ENCODE measurements at regions not wholly inside any gene's neighbourhood (a gene's known extent, or its start where the extent isn't known, plus 50 kb on each side); places are given as distances from the start of the nearest gene placed in this dataset.

DNA sequence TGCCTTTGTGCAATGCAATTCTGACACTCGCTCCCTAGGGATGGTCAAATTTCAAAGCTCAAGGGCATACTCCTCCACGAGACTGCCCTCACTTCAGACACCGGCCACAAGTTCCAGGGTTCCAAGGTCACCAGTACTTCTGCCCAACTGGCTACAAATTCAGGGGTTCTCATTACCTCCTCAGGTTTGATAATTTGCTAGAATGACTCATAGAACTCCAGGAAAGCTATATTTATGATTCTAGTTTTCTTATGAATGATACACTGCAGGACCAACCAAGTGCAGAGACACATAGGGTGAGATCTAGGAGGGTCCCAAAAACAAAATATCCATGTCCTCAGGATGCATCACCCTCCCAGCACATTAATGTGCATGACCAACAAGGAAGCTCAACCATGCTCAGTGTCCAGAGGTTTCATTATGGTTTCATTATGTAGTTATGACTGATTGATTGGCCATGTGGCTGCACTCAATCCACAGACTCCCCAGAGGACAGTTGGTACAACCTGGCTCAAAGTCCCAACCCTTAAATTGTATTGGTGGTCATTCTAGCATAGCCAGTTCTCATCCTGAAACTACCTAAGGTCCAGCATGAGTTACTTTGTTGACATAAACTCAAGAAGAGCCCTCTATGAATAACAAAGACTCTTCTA lies 170.4 kb upstream of the LRRN1 start:
- no peak for DNase-seq

DNA sequence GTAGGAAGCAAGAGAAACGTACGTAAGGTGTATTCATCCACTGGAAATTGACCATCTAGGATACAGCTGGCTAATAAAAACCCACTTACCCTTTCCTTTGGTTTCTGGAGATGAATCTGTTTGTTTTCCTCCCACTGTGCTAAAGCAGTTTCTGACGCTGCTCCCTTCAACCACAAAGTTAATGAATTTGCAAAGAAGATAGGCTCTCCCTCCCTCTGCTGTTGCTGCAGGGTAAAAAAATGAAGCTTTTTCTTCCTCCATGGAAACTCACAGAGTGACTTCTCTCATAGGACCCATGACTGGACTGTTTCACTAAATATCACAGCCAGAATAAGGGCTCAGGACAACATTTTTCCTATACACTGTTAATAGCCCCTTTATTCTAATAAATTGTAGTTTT lies 172.1 kb upstream of the LRRN1 start:
- DNase-seq: no peak

DNA sequence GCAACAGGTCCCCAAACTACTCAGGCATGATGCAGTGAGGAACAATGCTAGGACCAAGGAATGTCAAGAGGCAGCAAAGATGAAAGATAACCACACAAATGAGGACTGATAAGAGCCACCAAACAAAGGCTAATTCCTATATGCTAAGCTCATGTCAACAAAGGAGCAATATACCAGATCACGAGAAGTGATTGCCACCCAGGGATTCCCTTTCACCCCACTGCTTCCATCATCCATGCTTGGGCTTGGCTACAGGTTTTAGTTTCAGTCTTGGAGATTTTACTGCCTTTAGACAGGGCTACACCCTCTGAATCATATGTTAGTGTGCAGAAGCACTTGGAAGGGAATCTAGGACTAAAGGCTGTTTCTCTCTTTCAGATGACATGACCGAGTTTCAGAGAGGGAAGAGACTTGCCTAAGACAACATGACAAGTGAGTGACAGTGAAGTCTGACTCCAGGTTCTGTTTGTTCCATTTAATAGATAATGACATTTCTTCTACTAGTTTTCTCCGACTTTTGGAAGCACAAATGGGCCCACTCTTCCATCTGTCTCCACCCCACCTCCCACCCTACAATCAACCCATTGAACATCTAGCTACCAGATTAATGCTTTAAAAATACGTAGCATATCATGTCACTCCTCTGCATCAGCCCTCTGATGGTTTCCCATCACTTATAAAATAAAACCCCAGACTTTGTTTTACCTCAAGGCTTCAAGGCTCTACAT lies 173.5 kb upstream of the LRRN1 start:
- DNase-seq: no peak

DNA sequence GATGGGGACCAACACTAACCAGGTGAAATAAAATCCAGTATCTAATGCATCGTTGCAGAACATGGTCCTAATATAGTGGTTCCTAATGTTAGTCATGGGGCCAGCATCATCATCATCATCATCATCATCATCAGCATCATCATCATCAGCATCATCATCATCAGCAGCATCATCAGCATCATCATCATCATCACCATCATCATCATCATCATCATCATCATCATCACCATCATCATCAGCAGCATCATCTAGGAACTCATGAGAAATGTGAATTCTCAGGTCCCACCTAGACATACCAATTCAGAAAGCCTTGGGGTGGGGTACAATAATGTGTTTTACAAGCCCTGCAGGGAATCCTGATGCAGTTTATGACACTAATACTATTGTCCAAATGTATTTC lies 179.4 kb upstream of the LRRN1 start:
- no peak for DNase-seq

DNA sequence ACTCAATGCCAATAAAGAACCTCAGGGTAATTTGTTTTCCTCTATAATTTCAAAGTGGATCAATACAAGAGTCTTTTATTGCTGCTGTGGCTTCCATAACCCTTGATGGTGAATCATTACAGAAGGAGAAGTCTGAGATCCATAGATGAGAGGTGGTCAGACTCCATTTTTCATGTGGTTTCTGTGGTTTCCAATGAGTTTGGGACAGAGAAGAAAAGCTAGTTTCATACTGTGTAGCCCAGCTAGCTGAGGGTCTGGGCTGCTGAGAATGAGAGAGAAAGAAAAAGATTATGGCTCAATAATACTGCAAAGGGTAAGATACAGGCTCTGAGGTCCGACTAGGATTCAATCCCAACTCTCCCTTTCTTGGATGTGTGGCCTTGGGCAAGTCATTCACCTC lies 180.6 kb upstream of the LRRN1 start:
- no peak for DNase-seq

DNA sequence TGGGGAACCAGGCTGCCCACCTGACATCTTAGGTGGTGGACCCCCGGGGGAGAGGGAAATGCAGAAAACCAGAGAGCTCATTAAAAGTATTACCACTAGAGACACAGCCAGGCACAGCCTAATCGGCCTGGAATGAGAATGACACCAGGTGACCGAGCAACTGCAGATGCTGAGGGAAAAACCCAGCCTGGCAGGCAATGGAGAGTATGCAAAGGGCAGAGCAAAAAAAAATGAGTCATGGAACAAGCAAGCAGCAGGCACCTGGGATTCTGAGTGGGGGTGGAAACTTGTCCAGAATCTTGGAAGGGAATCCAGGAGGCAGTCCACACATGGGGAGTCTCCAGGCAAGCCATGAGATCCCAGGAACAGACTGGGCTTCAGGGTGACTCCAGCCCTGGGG lies 183.7 kb upstream of the LRRN1 start:
- no peak for DNase-seq

DNA sequence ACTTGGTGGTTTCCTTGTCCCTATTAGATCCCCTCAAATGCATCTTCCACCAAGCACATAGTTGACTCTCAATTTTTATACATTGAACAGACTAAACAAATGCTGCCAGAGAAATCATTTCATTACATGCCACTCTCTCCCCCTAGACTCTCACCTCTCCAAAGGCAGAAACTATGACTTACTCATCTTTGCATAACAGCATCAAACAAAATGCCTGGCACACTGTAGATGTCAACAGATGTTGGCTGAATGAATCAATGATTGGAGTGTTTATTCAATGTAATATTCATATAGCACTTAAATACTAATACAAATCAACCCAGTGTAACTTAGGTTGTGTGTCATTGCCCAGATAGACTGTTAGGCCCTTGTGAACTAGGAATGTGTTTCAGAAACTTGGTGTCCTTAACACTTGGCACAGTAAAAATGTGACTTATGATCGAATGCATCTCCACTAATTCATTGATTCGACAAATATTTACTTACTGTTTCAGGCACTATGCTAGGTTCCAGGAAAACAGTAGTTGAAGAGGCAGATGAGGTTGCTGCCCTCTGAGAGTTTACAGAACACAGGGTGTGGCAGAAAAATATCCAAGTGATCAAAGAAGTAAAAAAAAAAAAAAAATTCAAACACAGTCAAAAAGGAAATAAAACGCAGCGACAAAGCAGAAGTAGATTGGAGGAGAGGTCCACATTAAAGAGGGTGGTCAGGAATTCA lies 188.5 kb upstream of the LRRN1 start:
- DNase-seq: no peak

DNA sequence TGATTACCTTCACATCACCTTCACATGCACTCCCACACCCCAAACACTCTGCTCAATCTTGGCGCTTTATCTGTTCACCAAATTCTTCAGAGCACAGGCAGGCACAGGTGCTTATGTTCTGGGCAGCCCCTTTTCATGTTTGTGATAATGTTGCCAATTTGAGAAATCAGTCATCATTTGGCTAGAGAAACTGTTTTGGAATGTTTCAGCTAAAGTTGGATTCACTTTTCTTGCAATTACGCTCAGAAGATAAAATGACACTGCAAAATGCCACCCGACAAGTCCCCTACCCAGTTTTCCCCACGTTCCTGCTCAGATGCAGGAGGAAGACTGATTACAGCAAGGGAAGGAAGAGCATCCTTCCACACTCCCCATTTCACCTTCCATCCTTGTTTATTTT lies 192.9 kb upstream of the LRRN1 start:
- DNase-seq: no peak

DNA sequence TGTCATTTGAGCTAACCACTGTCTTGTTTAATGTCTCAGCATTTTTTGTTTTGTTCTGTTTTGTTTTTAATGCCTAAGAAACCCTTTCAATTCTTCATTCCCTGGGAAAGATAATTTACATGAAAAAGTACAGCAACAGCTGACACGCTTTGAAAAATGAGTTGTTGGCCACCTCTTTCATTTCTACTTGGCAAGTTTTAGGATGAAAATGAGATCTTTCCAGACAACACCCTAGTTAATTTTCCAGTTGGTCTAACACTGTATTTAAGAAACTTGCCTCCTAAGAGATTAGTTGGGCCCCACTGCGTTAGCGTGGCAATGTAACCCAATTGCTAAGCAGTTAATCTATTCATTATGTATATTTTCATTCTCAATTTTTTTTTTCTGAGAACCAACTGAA lies 194.0 kb upstream of the LRRN1 start:
- no peak for DNase-seq

DNA sequence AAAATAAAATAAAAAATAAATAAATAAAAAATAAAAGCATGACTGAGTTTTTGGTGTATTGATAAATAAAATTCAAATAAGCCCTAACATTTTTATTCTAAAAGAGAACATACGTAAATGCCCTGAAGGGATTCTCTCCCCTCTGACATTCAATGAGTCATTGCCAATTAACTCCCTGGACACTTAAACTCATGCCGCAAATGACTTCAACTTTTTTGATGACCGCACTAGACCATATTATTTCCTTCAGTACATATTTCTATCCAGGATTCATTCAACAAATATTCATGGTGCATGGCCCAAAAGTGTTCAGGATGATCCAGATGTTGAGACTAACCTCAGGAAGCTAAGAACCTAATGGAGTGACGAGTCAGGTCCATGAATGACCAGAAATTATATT lies 195.9 kb upstream of the LRRN1 start:
- DNase-seq: no peak

DNA sequence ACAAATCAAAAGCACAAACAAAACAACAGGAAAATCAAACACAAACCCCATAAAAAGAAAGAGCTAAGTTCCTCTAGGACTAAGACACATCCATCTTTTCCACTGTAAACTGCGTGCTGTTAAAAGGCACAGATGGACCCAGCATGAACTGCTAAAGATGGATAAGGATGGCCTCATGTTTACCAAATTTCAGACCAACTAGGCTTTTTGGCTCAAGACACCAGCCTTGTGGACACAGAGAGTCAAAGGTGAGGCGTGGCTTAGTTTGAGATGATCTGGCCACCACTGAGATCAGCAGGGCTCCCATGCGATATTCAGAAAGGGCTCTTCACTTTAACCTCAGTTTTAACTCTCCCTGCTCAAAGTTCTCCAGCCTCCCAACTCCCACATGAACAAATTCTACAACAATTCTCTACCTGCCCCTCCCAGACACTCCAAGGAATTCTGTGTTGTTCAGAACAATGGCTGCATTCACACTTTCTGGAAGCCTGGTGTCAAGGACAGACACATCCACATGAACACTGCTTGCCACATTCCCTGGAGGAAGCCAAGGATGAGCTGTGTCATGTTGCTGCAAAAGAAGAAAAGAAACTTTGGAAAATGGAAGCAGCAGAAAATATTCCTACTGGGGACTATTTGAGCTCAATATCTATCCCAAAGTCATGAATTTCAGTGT lies 198.4 kb upstream of the LRRN1 start:
- DNase-seq: no peak

DNA sequence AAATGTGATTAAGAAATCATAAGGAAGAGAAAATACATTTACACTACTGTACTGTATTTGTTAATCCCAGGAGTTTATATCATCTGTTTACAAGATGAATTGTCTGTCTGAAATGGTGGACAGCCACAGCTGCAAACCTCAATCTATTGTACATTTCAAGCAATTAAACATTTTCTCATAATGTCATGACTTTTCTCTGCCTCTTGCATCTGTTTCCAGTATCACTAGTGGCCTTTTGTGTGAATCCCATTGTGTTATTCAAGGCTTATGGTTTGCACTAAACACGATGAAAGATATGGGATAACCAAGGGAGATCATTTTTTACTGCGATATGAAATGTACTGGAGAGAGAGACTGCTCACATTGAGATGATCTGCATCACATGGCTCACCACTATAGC lies 200.2 kb upstream of the LRRN1 start:
- DNase-seq: no peak

DNA sequence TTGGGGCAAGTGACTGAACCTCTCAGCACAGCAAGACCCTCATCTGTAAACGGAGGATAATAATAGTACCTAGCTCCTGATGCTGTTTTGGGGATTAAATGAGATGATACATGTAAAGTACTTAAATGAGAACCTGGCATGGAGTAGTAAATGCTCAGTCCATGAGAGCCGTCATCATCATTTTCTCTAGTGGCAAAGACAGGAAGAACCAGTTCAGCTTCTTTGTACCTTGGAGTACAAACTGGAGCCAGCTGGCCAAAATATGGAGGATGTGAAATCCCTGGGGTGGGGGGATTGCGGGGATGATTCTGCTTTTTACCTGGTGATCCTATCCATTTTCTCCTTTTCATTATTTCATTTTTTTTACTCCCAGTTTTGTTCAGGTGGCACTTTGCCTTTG lies 204.2 kb upstream of the LRRN1 start:
- no peak for DNase-seq

DNA sequence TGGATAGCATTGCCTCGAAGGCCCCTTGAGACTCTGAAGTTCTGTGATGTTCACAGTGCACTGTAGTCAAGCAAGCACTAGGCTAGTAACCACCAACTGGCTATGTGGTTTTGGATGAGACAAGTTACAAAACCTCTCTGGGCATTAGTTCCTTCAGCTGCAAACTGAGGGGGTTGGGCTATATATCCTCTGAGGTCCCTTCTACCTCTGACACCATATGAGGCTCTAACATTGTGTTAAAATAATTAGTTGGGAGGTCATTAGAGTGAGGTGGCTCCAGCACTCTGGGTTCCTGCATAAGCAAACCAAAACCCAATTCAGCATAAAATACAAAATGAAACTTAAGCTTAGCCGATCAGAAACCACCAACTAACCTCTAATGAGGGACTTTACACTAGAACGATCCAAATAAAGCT lies 209.5 kb upstream of the LRRN1 start:
- DNase-seq: no peak

DNA sequence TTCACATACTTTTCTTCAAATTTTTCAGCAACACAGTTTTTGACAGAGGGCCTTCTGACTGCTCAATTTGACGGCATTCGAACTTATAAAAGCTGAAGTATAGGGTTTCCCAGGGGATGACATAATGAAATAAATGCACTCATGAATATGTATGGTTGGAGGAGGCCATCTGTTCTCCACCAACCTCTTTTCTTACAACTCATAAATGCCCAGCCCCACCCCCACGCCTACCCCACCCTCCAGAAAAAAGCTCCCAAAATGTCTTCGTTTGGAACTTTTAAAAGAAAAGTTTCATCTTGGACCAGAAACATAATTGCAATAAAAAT lies 211.6 kb upstream of the LRRN1 start:
- no peak for DNase-seq

DNA sequence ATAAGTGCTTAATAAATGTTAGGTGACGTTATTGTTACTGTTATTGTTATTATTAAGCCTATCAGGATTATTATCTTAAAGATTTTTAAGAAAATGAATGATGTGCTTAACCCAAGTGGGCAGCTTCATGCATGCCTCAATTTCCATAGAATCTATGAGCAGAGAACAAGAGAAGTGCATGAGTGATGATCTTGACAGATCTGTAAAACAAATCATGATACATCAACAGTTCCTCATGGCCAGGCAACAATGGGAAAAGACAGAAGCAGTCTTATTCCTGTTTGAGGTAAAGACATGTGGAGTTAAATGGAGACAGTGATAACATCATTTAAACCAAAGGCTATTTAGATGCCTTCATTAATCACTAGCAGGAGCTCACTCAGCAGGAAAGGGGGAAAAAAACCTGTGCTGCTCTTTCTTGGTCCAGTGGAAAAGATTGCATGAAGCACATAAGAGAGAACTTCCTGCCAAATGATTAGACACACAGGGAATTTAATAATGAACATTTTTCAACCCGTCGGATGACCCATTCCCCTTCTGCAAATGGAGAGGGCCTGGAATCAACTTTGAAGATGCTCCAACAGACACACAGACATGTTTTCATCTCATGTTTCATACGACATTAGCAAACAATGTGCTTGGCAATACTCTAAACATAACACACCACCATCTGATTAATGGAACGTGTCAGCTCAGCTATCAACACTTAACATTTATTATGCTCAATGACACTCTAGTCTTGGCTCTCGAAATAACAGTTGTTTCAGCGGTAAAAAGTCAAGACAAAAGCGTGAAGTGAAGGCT lies 212.2 kb upstream of the LRRN1 start:
- DNase-seq: no peak

DNA sequence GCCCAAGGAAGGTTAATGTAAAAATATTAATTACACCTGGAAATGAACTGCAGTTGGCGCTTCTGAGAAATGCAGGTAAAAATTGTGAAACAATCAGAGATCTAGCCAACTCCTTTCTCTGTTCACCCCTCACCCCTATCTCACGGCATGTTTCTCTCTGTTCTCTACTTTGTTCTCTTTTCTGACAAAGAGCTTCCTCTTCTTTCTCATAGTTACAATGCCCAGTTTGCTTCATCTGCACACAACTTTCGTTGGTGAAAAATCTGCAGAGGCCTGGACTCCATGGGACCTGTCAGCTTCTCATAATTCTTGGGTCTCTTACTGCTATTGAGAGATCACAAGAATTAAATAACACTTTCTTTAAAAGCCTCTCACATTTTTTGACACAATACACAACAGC lies 212.9 kb upstream of the LRRN1 start:
- peak; percentile 3 to 33 (median 19) for DNase-seq

DNA sequence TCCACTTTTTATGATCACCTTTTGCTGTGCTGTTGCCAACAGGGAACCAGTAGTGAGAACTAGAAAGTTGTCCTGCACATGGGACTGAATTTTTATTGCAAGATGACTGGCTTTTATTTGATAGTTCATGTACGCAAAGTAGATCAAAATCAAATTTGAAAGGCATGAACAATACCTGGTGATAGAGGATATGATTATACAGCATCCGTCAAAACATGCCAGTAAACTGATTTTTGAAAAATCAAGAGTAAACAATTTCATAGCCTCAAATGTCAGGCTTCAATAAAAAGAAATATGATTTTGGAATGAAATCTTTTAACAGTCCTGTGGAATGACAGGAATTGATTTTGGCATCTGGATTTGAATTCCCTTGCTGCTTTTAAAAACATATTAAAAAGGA lies 219.6 kb upstream of the LRRN1 start:
- DNase-seq: no peak

DNA sequence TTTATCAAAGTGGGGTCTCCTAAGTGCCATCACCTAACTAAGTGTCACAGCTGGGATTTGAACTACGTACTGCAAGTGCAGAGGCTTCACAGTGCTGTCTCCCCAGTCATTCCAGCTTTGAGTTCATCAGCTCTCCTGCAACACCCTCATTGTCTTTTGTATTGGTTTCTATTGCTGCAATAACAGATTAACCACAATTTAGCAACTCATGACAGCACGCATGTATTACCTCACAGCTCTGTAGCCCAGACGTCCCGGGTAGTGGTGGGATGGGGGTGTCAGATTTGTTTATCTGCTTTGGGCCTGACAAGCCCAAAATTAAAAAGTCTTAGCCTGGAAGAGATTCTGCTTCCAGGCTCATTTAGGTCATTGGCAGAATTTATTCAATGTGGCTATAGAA lies 220.5 kb upstream of the LRRN1 start:
- peak; percentile 54 to 63 (median 58) for DNase-seq

DNA sequence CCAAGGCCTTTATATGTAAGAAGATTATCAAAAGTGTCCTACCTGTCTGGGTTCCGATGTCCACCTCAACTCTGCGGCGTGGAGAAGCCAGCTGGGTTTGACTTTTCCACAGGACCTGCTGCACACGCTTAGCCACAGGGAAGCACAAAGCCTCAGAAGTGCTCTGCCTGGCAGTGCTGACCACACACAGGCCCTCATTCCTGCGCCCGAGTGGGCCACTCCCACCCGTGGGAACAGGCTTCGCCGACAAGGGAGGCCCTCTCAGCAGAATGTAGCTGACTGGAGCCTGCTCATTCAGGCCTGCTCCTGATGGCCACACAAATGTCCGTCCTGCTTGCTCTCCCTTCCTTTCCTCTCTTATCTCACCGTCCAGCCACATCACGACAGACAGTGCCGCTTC lies 221.4 kb upstream of the LRRN1 start:
- no peak for DNase-seq

DNA sequence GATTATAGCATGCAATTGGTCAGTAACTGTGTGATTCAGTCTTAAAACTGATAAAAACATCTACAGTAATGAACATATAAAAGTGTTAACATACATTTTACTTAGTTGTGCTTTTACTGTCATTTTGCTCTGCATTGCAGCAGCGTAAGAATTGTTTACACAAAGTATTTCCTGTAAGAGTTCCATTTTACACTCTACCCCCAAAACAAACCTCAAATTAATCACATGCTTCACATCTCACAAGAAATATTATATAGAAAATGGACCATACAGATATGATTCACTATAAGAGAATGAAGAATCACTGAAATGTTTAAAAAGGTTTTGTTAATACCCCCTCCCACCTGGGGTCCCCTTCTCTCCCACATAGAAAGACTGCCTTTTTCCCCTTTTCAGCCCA lies 225.9 kb upstream of the LRRN1 start:
- no peak for DNase-seq

DNA sequence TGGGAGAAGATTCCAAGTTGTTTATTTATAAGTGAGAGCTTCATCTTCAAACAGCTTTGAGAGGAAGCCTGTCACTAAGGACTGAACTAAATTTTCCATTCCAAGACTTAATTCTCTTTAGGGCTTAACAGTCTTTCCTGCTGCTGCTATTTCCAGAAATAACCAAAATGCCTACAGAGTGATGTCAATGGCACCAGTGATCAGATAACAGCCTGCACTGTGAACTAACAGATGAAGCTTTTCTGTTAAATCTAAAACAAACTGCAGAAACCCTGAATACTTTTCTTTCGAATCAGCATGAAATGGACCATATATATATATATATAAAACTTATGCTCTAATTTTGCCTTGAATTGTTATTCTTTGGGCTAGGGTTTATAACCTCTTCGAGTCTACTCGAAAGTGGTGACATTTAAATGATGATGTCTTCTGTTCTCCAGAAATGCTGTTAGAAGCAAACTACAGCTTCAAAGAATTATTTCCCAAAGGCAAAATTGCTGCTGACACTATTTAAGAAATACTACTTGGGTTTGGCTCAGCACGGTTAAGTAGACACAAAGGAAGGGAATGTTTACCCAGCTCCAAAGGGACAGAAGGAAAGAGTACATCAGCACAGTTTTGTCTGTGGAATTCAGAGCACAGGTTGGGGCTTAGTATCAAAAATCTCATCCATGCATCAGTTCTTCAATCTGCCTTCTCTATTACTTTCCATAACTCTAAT lies 238.5 kb upstream of the LRRN1 start:
- DNase-seq: no peak

Measured in suppressor macrophage treated with lipopolysaccharide for 1 hour (primary cell).